NCI-H510A treated with DMSO at 0.1 percent for 48 hours (cell line): ENCODE measurements at regions not wholly inside any gene's neighbourhood (a gene's known extent, or its start where the extent isn't known, plus 50 kb on each side); places are given as distances from the start of the nearest gene placed in this dataset.

Source experiments
- DNase-seq: peaks from one replicate; lab custom pipeline; 2025; lab: John Stamatoyannopoulos, UW

- no peak for DNase-seq
Measured at GRCh38 chr11:134800826-134801225, 388.8 kb upstream of the B3GAT1 start.

GRCh38 chr11:134800130-134800529 is 388.1 kb upstream of the B3GAT1 start:
- DNase-seq = no peak

GRCh38 chr11:134799386-134799785 is 387.3 kb upstream of the B3GAT1 start:
- no peak for DNase-seq

GRCh38 chr11:134797411-134798089 is 385.5 kb upstream of the B3GAT1 start:
- DNase-seq = no peak

GRCh38 chr11:134795017-134795416 is 383.0 kb upstream of the B3GAT1 start:
- DNase-seq = no peak

- no peak for DNase-seq
Measured at GRCh38 chr11:134794192-134794591, 382.1 kb upstream of the B3GAT1 start.

- DNase-seq = no peak
Measured at GRCh38 chr11:134792677-134793076, 380.6 kb upstream of the B3GAT1 start.

- DNase-seq = no peak
Measured at GRCh38 chr11:134792044-134792443, 380.0 kb upstream of the B3GAT1 start.

GRCh38 chr11:134791102-134791501 is 379.1 kb upstream of the B3GAT1 start:
- no peak for DNase-seq

GRCh38 chr11:134789104-134789503 is 377.1 kb upstream of the B3GAT1 start:
- DNase-seq = no peak

- no peak for DNase-seq
Measured at GRCh38 chr11:134786636-134787035, 374.6 kb upstream of the B3GAT1 start.

GRCh38 chr11:134785660-134786284 is 373.7 kb upstream of the B3GAT1 start:
- DNase-seq = no peak

- DNase-seq = no peak
Measured at GRCh38 chr11:134785059-134785458, 373.0 kb upstream of the B3GAT1 start.

- no peak for DNase-seq
Measured at GRCh38 chr11:134784568-134784967, 372.5 kb upstream of the B3GAT1 start.

GRCh38 chr11:134784046-134784445 is 372.0 kb upstream of the B3GAT1 start:
- DNase-seq = no peak

- DNase-seq = no peak
Measured at GRCh38 chr11:134783234-134783633, 371.2 kb upstream of the B3GAT1 start.

- no peak for DNase-seq
Measured at GRCh38 chr11:134781380-134781866, 369.4 kb upstream of the B3GAT1 start.

GRCh38 chr11:134780486-134781147 is 368.6 kb upstream of the B3GAT1 start:
- DNase-seq = no peak

- DNase-seq = no peak
Measured at GRCh38 chr11:134779179-134779578, 367.1 kb upstream of the B3GAT1 start.

- DNase-seq = no peak
Measured at GRCh38 chr11:134768463-134768862, 356.4 kb upstream of the B3GAT1 start.

GRCh38 chr11:134765565-134765964 is 353.5 kb upstream of the B3GAT1 start:
- DNase-seq = no peak

GRCh38 chr11:134764966-134765365 is 352.9 kb upstream of the B3GAT1 start:
- no peak for DNase-seq

- DNase-seq = no peak
Measured at GRCh38 chr11:134764367-134764766, 352.3 kb upstream of the B3GAT1 start.
